GM19468 (cell line): ENCODE measurements at regions not wholly inside any gene's neighbourhood (a gene's known extent, or its start where the extent isn't known, plus 50 kb on each side); places are given as distances from the start of the nearest gene placed in this dataset.
"Not testable (repeated sequence)": the region's sequence is repeated elsewhere in the genome, so short reads cannot be mapped to it uniquely, and the experiment has no call there.

Experiments
- ATAC-seq: cut with Tn5 transposase; IDR thresholded peaks from one replicate; pipeline ENCODE4 v1.9.1; 2021; ENCODE audit warnings: mild to moderate bottlenecking, moderate library complexity, moderate number of reproducible peaks; ENCODE audit not compliant: unreplicated experiment; ENCODE audit errors: extremely low read depth

DNA sequence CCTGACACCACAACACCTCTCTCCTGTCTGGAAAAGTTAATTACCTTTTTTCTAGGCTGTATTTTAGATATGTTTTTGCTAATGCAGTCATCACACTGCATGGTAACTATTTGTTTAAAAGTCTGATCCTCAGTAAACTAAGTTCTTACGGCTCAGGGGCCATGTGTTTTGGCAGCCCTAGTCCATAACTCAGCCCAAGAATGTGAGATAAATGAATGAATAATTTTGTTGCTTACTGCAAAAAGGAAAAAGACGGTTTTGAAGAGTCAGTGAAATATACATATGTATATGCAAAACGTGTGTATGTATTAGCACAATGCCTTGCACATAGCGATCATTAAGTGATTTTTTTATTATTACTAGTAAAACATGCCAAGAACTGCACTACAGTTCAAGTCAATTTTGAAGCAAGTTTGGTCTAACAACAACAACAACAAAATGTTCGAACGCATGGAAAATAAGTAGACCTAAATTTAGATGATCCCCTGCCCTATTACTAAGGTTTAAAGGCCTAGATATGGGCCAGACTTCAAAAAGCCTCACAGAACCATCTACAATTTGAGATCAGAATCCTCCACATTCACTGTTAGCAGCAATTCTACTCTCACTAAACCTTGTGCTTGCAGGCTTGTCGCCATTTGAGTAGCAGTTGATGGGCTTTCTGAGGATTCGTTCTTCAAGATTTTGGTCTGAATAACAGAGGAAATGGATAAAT, 140.0 kb downstream of the NDUFA12 start:
- no peak for ATAC-seq

DNA sequence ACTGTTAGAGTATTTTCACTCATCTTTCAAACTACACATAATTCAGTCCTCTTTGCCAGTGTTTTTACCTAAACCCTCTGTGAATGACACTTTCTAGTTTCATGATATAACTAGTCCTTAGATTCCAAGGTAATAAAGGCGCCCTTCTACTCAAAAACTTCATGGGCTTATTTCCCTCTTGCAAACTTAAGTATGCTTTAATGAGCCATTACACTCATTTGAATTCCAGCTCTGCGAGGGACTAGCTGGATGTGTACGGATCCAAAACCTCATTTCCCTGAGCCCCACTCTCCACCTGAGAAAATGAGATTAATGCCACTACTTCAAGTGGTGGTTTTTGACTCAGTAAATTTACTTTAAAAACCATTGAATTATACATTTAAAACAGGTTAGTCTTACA, 141.1 kb downstream of the NDUFA12 start:
- no peak for ATAC-seq

DNA sequence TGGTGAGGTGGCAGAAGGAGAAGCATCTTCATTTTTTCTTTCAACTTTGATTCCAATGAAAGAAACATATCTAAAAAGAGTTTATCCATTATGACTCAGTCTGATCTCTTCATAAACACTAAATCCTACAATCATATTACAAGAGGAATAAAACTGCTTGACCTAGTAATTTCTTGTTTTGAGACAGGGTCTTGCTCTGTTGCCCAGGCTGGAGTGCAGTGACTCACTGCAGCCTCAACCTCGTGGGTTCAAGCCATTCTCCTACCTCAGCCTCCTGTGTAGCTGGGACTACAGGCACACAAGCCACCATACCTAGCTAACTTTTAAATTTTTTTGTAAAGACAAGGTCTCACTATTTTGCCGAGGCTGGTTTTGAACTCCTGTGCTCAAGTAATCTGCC, 147.2 kb downstream of the NDUFA12 start:
- no peak for ATAC-seq

DNA sequence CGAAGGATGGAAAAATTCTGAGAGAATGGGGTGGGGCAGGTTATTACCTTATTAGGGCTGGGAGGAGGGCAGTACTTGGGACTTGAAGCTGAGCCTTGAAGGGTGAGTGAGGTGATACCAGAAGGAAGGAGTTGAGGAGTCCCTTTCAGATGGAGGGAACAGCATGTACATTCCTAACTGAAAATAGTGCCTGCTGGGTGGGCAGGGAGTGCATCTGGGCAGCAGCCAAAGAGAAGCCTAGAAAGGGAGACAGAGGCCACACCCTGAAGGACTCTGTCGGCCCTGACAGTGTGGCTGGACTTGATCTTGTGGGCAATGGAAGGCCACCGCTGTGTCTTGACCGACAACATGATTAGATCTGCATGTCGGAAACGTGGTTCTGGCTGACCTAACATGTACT, 147.6 kb downstream of the NDUFA12 start:
- no peak for ATAC-seq

DNA sequence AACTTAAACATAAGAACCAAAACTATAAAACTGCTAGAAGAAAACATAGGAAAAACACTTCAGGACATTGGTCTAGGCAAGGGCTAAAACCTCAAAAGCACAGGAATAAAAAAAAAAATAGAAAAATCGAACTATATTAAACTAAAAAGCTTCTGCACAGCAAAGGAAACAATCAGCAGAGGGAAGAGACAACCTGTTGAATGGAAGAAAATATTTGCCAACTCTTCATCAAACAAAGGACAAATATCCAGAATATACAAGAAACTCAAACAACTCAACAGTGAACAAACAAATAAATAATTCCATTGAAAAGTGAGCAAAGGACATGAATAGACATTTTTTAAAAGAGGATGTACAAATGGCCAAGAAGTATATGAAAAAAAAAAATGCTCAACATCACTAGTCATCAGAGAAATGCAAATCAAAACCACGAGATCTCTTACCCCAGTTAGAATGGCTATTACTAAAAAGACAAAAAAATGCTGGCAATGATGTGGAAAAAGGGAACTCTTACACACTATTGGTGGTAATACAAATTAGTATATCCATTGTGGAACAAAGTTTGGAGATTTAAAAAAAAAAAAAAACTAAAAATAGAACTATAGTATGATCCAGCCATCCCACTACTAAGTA, 152.0 kb downstream of the NDUFA12 start:
- no peak for ATAC-seq

- ATAC-seq: no peak
Measured at GRCh38 chr12:94849411-94849976, 154.0 kb downstream of the NDUFA12 start.

DNA sequence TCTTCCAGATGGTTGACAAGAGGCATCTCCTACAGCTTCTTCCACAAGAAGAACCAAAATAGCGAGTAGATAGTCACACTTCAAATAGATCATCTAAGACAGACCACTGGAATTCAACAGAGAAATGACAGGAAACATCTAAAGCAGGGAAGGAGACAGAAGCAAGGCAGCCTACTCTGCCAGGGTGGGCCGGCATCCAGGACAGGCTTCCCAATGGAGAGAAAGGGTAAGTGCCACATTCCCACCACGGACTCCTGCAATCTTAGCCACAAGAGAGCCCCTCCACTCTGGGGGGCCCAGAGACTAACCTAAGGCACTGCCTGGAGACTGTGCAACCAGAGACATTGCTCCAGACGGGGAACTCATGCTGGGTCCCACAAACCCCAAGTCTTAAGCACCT, 154.5 kb downstream of the NDUFA12 start:
- no peak for ATAC-seq

GRCh38 chr12:94845110-94845509, 158.4 kb downstream of the NDUFA12 start:
- no peak for ATAC-seq

DNA sequence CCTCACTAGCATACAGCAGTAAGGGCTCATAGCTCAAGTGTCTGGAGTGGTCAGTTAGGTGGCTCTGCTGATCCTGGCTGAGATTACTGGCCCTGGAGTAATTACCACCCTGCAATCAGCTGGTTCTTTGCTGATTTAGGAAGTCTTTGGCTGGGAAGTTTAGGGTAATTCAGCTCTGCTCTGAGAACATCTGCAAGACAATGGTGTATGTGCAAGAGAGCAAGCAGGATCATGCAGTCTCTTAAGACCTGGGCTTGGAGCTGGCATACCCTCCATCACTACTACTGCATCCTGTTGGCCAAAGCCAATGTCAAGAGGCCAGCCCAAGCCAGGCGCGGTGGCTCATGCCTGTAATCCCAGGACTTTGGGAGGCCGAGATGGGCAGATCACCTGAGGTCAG, 159.0 kb downstream of the NDUFA12 start:
- no peak for ATAC-seq

DNA sequence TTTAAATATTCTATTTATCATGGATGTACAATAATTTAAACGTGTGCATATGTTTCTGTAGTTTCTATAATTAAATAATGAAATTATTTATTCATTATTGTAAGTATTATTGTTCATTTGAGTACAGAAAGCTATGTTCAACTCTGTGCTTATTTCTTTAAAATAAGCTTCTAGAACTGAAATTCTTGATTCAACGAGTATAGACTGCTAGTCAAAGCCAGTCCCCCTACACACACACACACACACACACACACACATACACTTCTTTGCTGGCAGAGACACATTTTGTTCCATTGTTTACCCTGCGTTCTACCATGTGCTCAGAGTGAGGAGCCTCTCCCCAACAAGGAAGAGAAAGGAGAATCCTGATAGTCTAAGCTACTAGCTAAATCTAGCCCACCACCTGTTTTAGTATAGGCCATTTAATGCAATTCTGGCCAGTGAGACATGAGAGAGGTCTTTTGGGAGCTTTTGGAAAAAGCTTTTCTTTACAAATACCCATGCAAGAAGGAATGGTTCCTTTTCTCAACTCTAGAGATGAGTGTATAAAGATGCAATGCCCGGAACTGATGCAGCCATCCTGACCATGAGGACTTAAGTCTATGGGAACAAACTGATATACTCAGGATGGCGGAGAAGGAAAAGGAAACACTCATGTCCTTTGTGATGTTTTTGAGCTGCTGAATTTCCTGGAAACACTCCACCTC, 161.4 kb downstream of the NDUFA12 start:
- no peak for ATAC-seq

GRCh38 chr12:94841177-94841576, 162.3 kb downstream of the NDUFA12 start:
- ATAC-seq: no peak

DNA sequence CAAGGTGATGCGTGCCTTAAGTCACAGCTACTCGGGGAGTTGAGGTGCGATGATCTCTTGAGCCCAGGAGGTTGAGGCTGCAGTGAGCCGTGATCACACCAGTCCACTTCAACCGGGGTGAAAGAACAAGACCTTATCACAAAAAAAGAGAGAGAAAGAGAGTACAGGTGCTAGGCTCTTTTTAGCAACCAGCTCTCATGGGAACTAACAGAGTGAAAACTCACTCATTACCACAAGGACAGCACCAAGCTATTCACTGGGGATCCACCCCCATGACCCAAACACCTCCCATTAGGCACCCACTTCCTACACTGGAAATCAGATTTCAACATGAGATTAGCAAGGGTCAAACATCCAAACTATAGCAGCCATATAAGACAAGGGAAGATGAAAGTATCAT, 164.2 kb downstream of the NDUFA12 start:
- peak; percentile 73 for ATAC-seq

DNA sequence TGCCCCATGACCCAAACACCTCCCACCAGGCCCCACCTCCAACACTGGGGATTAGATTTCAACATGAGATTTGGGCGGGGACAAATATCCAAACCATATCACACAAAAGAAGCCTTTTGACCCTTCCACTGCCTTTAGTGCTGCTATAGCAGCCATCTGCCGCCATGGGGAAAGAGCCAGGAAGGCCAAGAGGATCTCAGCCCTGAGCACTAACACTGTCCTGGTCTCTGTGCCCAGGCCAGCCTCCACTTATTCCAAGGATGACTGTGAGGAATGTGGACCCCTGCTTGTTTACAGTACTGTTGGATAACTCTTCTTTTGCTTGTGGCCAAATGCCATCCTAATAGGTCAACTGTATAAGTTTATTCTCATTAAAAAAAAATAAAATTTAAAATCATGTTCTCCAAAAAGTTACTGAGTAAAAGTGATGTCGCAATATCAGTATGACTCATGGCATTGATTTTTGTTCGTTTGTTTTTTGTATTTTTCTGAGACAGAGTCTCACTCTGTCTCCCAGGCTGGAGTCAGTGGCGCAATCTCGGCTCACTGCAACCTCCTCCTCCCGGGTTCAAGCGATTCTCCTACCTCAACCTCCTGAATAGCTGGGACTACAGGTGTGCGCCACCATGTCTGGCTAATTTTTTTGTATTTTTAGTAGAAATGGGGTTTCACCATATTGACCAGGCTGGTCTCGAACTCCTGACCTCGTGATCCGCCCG, 166.4 kb downstream of the NDUFA12 start:
- ATAC-seq: not testable (repeated sequence)

GRCh38 chr12:94834036-94834625, 169.4 kb downstream of the NDUFA12 start:
- no peak for ATAC-seq

GRCh38 chr12:94832780-94833681, 170.5 kb downstream of the NDUFA12 start:
- no peak for ATAC-seq

DNA sequence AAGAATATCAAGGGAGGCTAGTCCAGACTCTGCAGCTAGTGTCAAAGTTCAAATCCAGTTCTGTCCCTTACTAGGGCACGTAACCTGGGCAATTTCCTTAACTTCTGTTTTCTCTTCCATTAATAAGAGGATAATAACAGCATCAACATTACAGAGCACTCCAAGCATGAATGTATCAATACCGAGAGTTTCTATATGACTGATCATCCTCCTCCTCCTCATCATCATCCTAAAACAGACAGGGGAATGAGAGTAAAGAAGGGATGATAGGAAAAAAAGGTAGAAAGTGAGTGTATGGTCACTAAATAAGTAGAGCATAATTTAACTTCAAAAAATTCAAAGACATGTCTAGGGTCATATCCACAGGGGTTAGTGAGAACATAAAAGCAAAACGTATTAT, 171.4 kb downstream of the NDUFA12 start:
- no peak for ATAC-seq

DNA sequence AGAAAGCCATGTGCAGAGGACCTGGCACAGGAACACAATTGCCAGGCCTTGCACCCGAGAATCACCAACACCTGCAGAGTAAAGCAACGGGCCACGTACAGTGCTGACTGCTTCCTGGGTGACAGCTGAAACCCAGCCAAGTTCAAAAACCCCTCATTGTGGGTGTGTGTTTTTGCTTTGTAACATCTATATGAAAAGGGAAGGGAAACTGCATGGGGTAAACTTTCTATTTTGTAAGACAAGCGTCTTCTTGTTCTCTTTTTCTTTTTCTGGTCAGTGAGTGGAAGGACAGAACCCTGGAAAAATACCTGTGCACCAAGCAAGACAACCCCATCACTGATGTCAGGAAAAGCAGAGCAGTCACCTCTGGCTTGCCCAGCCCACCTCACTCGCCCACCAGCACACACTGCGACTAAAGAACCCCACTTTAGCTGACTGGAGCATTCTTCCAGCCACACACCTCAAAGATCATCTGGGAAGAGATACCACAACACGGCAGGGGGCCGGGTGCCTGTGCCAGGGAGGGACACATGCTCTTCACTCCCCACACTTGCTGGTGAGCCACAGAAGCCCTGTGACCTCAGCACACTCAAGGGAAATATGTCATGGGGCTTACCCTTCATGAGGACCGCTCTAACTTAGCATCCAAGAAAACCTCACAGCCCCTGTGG, 172.3 kb downstream of the NDUFA12 start:
- peak; percentile 94 for ATAC-seq

- no peak for ATAC-seq
Measured at GRCh38 chr12:94829552-94829951, 173.9 kb downstream of the NDUFA12 start.

- no peak for ATAC-seq
Measured at GRCh38 chr12:94819011-94819410, 168.7 kb upstream of the TMCC3 start.
